ENCODE measurements at regions not wholly inside any gene's neighbourhood (a gene's known extent, or its start where the extent isn't known, plus 50 kb on each side); places are given as distances from the start of the nearest gene placed in this dataset.

DNA sequence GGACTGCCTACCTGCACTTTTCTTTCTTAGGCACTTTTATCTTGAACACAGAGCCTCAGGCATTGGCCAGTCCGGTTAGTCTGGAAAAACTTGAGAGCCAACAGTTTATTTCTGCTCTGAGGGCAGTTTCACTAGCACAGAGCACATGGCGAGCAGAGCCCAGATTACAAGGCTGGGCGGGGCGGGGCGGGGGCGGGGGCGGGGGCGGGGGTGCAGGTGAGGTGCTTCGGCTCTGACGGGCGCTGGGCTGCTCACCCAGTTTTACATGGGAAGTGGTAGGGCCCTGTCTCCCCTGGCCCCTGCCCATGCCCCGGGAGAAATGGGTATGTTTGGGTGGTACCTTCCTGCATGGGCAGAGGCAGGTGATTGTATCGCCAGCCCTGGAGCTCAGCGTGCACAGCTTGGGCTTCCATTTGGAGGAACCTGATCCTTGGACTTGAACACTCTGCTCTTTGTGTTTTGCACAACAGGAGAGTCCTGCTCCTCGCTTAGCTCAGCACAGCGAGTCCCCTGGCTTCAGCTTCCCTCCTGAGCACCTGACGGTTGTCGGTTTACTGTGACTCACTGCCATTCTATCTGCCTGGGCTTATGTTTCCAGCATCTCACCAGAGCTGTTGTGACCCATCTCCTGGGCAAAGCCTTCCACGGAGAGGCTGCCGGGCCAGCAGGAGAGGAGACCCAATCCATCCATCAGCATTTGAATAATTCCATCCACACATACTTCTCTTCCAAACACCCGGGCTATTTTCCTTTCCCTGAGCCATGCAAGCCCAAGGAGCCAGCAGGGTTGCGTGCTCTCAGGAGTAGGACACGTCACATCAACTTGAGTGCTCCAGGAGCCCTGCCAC, 108.5 kb downstream of the ARF6 start:
- TF ChIP-seq EZH2 (IDR thresholded peaks at IDR 0.05; ENCODE audit: insufficient read depth, poor library complexity, severe bottlenecking): no peak
- no peak for TF ChIP-seq EZH2phosphoT487 (IDR thresholded peaks at IDR 0.05; ENCODE audit: insufficient read depth, low read depth)
